ENCODE measurements at regions not wholly inside any gene's neighbourhood (a gene's known extent, or its start where the extent isn't known, plus 50 kb on each side); places are given as distances from the start of the nearest gene placed in this dataset.

DNA sequence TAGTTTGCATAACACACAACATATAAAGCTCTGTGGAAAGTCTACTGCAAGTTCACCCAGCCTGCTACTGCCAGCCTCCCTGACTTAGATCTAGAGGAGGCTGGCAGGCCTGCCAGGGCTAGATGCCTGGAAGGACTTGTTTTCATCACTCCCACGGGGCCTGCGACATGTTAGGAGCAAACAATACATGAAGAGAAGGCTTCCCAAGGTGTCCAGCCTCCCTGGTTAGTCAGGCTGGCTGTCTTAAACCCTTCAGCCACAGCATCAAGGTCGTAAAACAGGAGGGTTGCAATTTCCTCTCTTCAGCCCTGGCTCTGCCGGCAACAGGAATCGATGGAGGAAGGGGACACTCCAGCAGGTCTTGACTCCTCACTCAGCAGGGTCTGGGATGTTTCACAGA is 104.5 kb downstream of the NGF start:
- DNase-seq: no peak

DNA sequence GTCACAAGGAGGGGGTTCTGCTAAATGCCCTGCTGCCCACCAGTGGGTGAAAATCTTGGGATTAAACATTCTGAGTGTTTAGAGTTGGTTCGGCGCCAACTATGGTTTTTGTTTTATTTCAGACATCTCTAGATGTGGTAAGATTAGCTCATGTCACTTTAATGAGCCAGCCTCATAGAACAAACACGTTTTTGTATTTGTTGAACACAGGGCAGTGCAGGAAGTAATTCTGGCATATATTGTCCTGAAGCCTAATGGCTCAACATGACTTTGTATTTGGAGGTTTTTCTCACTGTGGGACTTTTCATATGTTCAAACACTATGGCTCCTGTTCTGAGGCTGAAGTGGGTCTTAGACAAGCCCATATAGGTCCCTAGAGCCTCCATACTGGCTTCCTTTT is 107.8 kb downstream of the NGF start:
- no peak for DNase-seq

DNA sequence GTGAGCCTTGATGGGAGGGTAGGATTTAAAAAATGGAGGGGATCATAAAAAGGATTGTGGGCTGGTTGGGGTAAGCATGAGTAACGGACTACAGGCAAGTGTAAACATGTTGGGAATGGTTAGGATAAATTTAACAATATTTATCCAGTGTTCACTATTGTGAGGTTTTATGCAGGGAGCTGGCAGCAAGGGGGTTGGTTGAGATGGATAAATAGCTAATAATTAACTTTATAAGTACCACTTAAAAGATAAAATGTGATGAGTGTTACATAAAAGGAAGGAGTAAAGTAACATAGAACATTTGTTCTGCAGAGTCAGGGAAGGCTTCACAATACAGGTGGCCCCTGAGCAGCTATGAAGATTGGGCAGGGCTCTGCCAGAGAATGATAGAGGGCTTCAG is 109.0 kb downstream of the NGF start:
- no peak for DNase-seq

DNA sequence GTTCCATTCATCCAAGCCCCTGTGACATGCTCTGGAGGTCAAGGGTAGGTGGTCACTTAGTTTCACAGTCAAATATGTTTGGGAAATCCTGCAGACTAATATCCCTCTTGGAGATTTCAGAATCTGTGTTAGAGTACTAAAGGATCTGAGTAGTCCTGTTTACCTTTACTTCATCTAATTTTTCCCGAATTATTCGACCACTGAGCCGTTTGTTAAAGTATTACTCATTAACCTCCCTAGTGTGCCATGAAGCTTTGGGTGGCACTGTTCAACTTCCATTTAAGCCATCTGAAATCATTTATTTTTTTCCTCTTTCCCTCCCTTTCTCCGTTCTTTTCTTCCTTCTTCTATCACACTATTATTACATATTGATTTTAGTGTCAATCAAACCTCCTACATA is 109.9 kb downstream of the NGF start:
- DNase-seq: no peak

DNA sequence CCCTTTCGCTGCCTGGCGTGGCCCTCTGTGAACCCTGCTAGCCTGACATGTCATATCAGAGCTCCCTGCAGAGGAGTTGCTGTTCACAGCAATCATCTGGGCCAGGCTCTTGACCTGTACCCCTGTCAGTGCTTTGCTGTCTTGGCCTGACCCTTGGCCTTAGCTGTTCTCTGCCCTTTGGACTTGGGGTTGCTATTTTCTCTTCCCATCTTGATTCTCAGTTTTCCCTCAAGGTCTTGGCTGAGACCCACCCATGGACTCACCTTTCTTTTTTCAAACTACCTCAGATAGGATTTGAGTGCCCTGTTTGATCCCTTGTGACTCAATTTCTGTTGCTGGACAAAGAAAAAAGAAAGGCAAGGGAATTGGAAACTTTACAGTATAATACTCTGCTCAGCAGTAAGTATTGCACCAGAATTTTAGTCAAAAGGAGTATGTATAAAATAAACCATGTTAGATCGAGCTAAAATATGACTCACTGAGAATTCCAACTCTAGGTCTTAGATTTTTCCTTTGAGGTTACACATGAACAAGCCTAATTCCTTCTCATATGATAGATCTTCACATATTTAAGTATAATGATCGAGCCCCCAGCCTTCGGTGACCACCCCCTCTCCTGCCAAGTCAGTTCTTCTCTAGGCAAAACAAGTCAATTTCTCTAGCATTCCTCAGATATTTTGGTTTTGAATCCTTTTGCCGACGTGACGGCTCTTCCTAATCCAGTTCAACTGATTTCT is 110.5 kb downstream of the NGF start:
- no peak for DNase-seq

DNA sequence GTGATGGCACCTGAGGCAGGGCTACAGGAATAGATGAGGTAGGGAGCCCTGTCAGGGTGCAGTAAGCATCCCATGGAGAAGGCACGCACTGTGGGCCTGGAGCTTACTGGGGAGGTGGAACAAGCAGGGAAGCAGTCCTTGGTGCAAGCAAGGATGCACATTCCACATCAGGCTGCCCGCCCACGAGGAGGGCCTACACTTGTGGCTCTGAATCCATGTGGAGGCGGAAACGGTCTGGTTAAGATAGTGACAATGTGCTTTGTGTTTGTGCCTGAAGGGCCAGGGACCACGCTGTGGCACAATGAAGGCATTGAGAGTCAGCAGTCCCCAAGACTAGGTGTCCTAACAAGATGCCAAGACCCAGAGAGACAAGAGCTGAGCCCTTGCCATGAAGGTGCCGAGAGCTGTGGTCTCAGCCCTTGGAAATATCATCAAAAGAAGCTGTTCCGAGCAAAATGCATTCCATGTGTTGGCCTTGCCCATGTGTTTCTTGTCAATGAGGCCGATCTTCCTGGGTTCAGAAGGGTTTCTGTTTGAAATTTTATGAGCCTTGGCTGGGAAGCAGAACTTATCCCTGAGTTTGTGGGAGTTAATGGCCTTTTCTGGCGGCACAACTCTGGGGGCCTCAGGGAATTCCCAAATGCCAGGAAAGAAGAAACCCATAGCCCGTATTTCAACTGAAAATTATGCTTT is 111.9 kb downstream of the NGF start:
- no peak for DNase-seq

DNA sequence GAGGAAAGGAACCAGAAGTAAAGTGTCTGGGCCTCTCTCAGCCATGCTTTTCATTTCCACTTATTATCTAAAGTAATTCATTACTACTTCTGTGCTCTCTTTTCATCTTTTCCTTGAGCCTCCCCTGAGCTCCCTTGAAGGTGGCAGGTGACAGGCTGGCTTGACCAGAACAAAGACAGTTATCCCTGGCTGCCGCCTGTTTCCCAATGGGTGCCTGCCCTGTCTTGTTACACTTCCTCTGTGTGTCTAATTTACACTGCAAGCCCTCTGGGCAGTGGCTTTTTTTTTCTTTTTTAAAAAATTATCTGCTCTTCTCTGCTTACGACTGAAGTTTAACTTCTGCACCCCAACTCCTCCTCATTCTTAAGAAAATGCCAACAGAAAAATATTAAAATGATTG is 113.4 kb downstream of the NGF start:
- no peak for DNase-seq

DNA sequence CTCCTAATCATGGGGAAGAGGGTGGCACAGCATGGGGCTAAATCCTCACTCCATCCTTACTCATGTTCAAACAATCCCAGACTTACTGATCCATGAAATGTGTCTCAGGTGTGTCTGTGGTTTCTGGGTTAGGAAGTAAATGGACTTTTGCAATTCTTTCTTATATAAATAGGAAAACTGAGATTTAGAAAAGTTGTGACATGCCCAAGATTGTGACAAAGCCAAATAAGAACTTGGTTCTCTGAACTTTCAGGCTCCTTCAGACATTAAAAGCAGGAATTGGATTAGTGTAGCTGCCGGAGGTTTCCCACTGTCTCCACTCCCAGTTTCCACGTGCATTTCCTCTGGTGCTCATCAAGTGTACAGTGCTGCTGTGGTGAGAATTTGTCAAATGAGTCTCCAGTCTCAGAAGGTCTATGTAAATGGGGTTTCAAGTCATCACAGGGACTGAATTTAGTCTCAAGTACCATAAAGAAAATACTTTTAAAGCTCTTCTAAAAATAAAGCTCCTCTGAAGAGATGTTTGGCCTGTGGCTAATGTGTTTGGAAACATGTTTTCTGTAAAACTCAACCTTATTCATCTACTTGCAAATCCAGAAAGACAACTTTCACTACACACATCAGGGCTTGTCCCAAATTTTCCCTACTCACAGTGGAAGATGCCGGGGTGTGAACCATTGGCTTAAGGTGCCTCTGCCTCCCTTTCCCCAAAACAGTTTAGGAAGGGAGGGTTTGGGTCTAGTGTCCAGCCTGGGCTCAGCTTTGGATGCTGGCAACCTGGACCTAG is 115.2 kb downstream of the NGF start:
- no peak for DNase-seq

DNA sequence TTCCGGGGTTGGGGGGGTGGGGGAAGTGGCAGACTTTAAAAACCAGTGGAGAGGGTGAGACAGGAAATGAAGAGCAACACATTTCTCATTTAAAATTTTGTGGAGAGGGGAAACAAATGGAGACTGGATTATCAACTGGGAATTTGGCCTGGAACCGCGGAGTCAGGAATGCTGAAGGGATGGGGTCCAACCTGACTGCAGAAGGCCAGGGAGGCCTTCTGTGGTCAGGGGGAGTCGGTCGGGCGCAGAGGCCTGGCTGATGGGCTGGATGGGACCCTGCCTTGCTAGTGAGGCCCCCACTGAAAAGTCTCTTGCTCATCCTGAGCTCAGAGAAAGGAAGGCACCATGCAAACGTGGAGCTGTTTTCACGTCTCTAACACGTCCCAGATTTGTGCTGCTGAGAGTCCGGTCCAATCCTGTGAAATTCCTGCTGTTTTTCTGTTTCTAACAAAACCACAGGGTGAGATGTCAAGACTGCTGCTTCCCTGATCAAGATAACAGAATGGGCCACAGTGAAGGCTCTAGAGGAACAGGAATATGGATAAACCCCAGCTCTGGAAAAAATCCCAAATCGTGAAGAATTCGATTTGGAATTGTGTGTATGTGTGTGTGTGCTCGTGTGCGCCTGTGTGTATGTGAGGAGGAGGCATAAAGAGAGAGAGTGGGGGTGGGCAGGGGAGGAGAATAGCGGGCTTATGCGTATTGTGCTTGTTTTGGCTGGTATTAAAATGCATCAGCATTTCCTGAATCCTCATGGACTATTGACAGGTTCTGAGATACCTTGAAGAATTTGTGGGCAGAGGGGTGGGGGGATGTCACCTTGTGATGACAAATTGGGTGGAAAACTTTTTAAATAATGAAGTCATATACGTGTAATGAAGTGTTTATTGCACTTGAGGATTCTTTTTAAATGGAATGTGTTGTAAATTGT is 117.4 kb downstream of the NGF start:
- no peak for DNase-seq

DNA sequence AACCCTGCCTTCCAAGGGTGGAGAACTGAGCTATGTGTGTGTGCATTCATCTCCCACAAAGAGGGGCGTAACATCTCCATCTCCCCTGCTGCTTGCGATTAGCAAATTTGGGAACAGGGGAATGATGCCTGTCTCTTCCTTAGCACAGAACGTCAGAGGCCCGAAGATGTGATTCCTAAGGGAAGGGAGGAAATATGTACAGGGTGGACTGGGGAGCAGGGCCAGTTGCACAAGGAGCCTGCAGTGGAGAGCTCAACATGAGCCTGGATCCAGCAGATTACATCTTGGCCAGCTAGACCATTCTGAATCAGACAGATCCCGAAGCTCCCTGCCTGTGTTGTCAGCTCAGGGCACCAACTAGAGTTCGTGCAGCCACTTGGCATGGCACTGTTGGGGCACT is 118.1 kb downstream of the NGF start:
- no peak for DNase-seq

DNA sequence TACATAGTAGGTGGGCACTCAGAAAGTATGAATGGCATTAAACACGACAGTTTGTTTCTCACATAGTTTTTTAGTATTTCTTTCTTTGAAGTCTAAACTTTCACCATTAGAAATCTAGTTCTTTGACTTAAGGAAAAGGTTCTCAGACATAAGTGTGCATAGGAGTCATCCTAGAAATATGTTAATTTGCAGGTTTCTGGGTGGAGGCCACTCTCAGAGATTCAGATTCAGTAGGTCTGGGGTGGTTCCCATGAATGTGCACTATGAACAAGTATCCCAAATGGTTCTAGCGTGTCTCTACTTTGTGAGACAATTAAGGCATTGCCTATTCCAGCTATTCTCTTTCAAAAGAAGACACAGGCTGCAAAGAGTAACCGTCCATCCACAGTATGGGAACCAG is 119.3 kb downstream of the NGF start:
- no peak for DNase-seq

DNA sequence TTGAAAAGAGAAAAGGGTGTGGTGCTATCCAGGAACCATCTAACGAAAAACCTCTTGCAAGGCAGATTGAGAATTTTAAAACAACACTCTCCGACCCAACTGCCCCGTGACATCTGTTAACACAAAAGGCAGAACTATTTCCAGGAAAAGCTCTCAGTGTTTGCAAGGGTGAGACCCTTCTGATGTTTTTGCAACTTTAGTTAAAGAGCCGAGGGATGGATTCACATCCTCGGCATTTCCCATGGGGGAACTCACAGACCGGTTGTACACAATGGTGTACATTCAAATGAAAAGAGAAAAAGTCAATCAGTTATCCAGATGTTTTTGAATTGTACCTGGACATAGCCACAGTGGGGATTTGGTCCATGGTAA is 120.0 kb downstream of the NGF start:
- DNase-seq: no peak

DNA sequence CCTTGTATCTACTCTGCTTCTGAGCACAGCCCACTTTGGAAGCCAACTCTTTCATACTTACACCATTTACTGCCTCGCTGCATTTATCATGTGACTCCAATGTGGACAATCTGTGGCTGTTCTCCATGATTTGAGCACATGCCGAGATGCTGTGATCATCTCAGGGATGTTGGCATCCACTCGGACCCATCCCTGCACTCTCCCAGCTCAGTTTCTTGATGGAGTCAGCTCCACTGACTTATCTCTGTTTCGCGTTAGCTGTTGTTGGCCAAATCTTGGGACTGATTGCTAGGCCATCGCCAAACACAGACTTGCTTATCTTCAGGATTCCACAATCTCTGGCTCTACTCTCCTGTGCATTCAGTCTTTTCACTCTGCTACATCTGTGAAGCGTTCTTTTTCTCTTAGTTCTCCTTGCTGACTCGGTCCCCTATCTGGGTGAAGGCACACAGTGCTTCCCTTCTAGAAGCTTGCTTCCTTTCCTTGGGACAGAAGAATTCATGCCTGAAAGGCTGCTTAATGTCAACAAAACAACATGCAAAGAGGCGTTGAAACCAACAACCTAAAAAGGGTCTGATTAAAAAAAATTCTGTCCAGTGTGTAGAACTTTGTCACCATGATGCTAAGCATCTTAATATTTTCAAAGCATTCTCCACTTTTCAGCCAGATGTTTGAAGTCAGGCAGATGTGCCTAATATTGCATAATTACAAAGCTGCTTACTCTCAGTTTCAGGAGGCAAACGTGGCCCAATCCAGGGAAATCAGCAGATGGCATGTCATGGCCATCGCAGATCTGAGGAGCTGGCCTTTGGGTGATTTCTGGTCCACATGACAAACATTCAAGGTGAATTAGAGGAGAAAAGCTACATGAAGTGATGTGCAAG is 120.7 kb downstream of the NGF start:
- DNase-seq: no peak

DNA sequence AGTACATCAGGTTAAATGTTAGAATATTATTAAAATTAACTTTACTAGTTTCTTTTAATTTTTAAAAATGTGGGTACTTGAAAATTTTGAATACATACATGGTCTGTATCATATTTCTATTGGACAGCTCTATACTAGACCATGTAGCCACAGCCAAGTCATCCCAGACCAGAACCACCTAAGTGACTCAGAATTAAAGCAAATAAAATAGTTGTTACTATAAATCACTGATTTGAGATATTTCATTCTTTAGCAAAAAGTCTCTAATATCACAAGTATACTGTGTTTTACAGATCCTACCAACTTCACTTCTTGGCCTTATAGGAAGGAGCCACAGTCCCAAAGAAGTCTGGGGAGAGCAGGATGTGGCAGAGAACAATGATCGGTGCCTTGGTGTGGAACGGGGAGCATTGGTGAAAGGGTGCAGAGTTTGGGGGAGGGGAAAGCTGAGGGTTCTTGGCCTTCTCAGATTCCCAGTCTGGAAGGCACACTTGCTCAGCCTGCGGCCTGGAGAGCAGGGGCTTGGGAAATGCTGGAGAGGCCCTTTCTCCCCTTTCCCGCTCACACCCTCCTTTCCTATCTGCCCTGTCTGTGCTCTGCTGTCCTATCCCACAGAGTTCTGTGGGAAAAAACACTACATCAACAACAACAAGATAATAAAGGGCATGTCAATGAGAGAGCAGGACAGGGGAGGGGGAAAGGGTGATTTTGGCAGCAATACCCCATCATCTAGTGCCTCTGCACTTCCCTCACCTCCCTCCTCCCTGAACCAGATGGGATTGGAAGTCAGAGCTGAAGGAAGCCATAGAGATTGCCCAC is 122.1 kb downstream of the NGF start:
- no peak for DNase-seq

DNA sequence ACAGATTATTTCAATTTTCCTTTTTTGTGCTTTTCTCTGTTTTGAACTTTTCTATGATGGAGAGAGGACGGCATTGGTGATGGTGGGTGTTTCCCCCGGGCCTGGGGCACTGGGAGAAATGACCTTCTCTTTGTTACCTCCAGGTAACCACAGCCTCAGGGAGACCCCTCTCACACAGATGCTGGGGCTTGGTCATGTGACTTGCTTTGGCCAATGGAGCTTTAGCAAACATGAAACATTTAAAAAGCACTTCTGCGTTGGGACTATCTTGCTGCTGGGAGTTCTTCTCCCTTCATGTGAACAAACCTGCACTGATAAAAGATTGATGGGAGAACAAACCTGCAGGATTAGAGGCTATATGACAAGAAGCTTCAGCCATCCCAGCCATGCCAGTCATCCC is 122.9 kb downstream of the NGF start:
- no peak for DNase-seq

DNA sequence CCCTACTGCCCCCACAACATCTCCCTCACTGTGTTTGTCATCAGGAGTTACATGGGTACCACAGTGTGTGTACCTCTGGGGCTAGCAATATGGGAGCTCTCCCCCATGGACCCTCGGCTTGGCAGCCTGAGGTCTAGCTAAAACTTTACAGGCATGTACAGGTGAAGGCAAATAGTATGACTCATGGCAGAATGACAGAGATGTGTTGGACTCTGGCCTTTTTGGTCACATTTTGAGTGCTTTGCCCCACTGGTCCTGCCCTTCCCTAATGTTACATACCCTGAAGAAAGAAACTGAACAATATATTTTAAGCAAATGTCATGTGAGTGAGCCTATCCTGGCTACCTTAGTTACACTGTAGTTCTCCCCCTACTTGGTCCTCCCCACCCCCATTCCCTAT is 124.0 kb downstream of the NGF start:
- DNase-seq: no peak

DNA sequence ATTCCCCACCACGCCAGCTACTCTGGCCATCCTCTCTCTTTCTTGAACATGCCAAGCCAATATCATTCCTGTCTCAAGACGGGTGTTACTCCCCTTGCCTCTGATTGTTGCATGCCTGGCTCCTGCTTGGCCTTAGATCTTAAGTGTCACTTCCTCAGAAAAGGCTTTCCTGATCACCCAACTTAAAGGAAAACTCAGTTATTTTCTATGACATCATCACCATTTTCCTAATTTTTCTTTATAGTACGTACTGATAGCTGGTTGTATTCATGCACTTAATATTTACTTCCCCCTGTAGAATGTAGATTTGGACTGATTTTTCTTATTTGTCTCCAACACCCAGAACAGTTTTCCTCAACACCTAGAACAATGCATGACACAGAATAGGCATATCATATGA is 123.8 kb upstream of the TSPAN2 start:
- DNase-seq: no peak

DNA sequence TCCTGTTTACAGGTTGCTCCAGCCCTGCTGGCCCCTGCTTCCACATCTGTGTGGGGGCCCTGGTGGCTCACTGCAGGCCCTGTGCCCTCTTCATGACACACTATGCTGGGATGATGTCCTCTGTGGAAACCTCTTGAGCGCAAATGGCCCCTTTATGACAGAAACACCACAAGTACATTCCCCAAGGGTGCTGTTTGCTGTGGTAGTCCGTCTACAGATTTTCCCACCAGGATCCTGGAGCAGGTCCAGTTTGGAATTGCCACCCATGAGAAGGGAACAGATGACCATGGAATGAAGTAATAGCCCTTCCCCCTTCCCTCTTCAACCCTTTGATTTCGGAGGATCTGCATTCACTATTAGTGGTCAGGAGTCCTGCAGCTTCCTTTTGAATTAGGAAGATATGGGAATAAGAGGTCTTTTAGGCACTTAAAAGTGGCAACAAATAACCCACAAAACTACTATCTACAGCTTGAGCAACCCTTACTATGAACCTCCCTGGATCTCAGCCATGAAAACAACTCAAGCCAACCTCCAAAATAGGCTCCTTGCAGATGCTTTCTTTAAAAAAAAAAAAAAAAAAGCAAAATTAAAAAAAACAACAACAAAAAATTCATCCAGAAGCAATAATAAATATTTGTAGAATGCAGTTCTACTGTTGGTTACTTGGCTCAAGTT is 121.9 kb upstream of the TSPAN2 start:
- DNase-seq: no peak

DNA sequence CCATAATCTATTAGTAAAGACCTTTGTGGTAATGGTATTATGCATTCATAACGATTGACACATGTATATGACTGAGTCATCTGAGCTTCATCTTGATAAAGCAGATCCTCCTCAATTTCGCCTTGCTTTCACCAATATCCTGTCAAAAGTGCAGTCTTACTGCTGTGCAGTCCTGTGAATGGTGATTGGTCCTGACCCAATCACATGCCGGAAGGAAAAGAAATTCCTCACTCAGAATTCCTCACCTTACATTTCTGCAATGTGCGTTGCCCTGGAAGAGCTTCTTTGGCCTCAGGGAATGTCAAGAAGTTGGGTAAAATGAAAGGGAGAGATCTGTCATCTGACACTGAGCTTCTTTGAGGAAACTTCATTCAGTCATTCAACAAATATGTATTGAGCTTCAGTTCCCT is 121.0 kb upstream of the TSPAN2 start:
- no peak for DNase-seq

DNA sequence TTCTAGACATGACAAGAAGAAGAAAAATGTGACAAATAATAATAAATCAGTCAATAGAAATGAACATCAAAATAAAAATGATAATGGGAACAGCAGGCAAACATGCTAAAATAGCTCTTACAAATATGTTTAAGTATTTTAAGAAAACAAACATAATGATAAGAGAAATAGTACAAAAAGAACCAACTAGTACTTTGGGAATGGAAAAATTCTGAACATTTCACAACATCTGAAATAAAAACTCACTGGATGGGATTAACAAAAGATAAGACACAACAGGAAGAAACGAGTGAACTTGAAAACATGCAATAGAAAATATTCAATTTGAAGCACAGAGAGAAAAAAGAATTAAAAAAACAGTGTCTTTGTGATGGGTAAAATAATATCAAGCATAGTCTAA is 115.2 kb upstream of the TSPAN2 start:
- no peak for DNase-seq

DNA sequence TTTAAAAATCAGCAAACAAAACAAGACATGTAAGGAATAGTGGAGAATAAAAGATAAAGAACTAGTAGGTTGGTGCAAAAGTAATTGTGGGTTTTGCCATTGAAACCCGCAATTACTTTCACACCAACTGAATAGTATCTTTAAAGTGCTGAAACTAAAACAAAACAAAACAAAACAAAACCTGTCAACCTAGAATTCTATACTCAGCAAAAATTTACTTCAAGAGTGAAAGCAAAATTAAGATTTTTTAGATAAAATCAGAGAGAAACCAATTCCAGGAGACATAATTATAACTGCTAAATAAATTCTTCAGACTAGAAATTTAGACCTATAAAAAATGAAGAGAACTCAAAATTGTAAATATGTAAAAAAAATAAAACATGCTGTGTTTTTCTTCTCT is 114.0 kb upstream of the TSPAN2 start:
- no peak for DNase-seq

All from hematopoietic multipotent progenitor cell treated with erythropoietin and hydrocortisone succinate and interleukin-3 and kit ligand, for 4 days (in vitro differentiated cells).